SK-N-SH (cell line): ENCODE measurements at regions not wholly inside any gene's neighbourhood (a gene's known extent, or its start where the extent isn't known, plus 50 kb on each side); places are given as distances from the start of the nearest gene placed in this dataset.
A peak's percentile ranks its signal among the peaks of the same experiment; 100 is the strongest.

Experiments
- CTCF ChIA-PET: fragments of 300-600, 350-600 bp; formaldehyde crosslinking; extraction: SDS; loops from one replicate; lab custom pipeline; 2021; lab: Yijun Ruan, JAX
- POLR2A ChIA-PET: fragments of 350-600 bp; sonication (Branson Sonifier 250); formaldehyde crosslinking; extraction: SDS; loops from one replicate; lab custom pipeline; 2020; ENCODE audit warnings: antibody characterized with exemption, inconsistent platforms; lab: Yijun Ruan, JAX
- DNase-seq: peaks from one replicate; pipeline ENCODE4 v3.0.0; 2012
- H2AFZ ChIP-seq: fragments of 200-600 bp; sonication (generic); 2 replicates; pipeline ENCODE4 v1.8.1; 2016; ENCODE audit warnings: antibody characterized with exemption, mild to moderate bottlenecking, low read depth
- H3F3A ChIP-seq: fragments of 200-600 bp; sonication (generic); replicated peaks from 2 replicates; pipeline ENCODE3; 2016; ENCODE audit warnings: antibody characterized with exemption, mild to moderate bottlenecking; ENCODE audit not compliant: insufficient read depth
- H3K27ac ChIP-seq, 2 experiments: fragments of 200-500 bp in 1 of 2; fragments of 200-600 bp in 1 of 2; sonication (Bioruptor generic) in 1 of 2; sonication (generic), shearing (Covaris generic) in 1 of 2; 2 replicates each; pipeline versions ENCODE4 v1.5.1 to v1.6.1; 2014 to 2016; ENCODE audit warnings: low read depth in 2 of 2, inconsistent platforms in 1 of 2, low read length in 1 of 2, mild to moderate bottlenecking in 1 of 2, mixed read lengths in 1 of 2
- H3K27me3 ChIP-seq: fragments of 200-600 bp; sonication (generic), shearing (Covaris generic); 2 replicates; pipeline ENCODE4 v1.6.1; 2016; ENCODE audit warnings: mixed run types; ENCODE audit not compliant: insufficient read depth
- H3K36me3 ChIP-seq, 2 experiments: fragments of 200-500 bp in 1 of 2; fragments of 200-600 bp in 1 of 2; sonication (Bioruptor generic) in 1 of 2; sonication (generic) in 1 of 2; replicated peaks in 1 of 2; 2 replicates each; pipeline versions ENCODE3 to v1.5.1; 2014 to 2016; ENCODE audit warnings: low read length in 1 of 2, mild to moderate bottlenecking in 1 of 2; ENCODE audit not compliant: insufficient read depth in 2 of 2, control insufficient read depth in 1 of 2
- H3K4me1 ChIP-seq, 2 experiments: fragments of 200-500 bp in 1 of 2; fragments of 200-600 bp in 1 of 2; sonication (Bioruptor generic) in 1 of 2; sonication (generic), shearing (Covaris generic) in 1 of 2; 2 replicates each; pipeline versions ENCODE4 v1.5.1 to v1.6.1; 2014 to 2016; ENCODE audit warnings: low read depth in 1 of 2, low read length in 1 of 2, mixed run types in 1 of 2; ENCODE audit not compliant: insufficient read depth in 2 of 2, control insufficient read depth in 1 of 2
- H3K4me2 ChIP-seq: fragments of 200-600 bp; sonication (generic), shearing (Covaris generic); 2 replicates; pipeline ENCODE4 v1.6.1; 2017; ENCODE audit warnings: mixed run types
- H3K4me3 ChIP-seq, 2 experiments: fragments of 200-500 bp in 1 of 2; fragments of 200-600 bp in 1 of 2; sonication (Bioruptor generic) in 1 of 2; sonication (generic), shearing (Covaris generic) in 1 of 2; 2 replicates each; pipeline versions ENCODE4 v1.5.1 to v1.8.1; 2014 to 2016; ENCODE audit warnings: low read depth in 2 of 2, inconsistent platforms in 1 of 2, low read length in 1 of 2, mild to moderate bottlenecking in 1 of 2, mixed read lengths in 1 of 2, moderate library complexity in 1 of 2
- H3K79me2 ChIP-seq: fragments of 200-600 bp; sonication (generic); 2 replicates; pipeline ENCODE4 v1.8.1; 2017; ENCODE audit warnings: mild to moderate bottlenecking; ENCODE audit not compliant: insufficient read depth
- H3K9ac ChIP-seq: fragments of 200-600 bp; sonication (generic); 2 replicates; pipeline ENCODE4 v1.6.1; 2017; ENCODE audit warnings: mixed run types
- H3K9me2 ChIP-seq: fragments of 200-600 bp; sonication (generic); 2 replicates; pipeline ENCODE4 v1.6.1; 2017; ENCODE audit warnings: mixed run types
- H3K9me3 ChIP-seq: fragments of 200-600 bp; sonication (generic); 2 replicates; pipeline ENCODE4 v1.6.1; 2017; ENCODE audit warnings: mixed run types, mild to moderate bottlenecking, moderate library complexity
- H4K20me1 ChIP-seq: fragments of 200-600 bp; sonication (generic); 2 replicates; pipeline ENCODE4 v1.6.1; 2017; ENCODE audit warnings: mild to moderate bottlenecking, mixed run types; ENCODE audit not compliant: insufficient read depth
- CHD2 ChIP-seq: fragments of 150-350 bp; IDR thresholded peaks from 2 replicates; pipeline ENCODE4 v1.6.1; 2018; ENCODE audit warnings: low read length; ENCODE audit not compliant: partially characterized antibody
- ELF1 ChIP-seq: IDR thresholded peaks from 2 replicates; pipeline ENCODE4 v1.4.0; 2012
- EZH2phosphoT487 ChIP-seq: fragments of 200-600 bp; sonication (generic); IDR thresholded peaks from 2 replicates; pipeline ENCODE4 v1.6.1; 2017; ENCODE audit warnings: low read depth, mixed run types, mild to moderate bottlenecking, antibody characterized with exemption, moderate library complexity, borderline replicate concordance
- FOXM1 ChIP-seq: IDR thresholded peaks from 2 replicates; pipeline ENCODE4 v1.4.0; 2012; ENCODE audit warnings: low read depth, mild to moderate bottlenecking
- GABPA ChIP-seq: IDR thresholded peaks from 2 replicates; pipeline ENCODE4 v1.4.0; 2012; ENCODE audit warnings: low read depth, mild to moderate bottlenecking
- GATA2 ChIP-seq: sonication (generic); formaldehyde crosslinking; IDR thresholded peaks from 2 replicates; pipeline ENCODE4 v1.5.0; 2020; ENCODE audit warnings: mild to moderate bottlenecking, missing genetic modification reagents
- NFIC ChIP-seq: IDR thresholded peaks from 2 replicates; pipeline ENCODE4 v1.4.0; 2012; ENCODE audit warnings: borderline replicate concordance
- NRF1 ChIP-seq: IDR thresholded peaks from 2 replicates; pipeline ENCODE4 v1.6.1; 2012; ENCODE audit warnings: low read depth, mild to moderate bottlenecking, low read length
- POLR2AphosphoS5 ChIP-seq: IDR thresholded peaks from 2 replicates; pipeline ENCODE4 v1.6.1; 2012; ENCODE audit warnings: low read depth, low read length
- RCOR1 ChIP-seq: fragments of 150-350 bp; IDR thresholded peaks from 2 replicates; pipeline ENCODE4 v1.6.1; 2017; ENCODE audit warnings: antibody characterized with exemption, low read length
- RFX5 ChIP-seq: IDR thresholded peaks from 2 replicates; pipeline ENCODE4 v1.6.1; 2012; ENCODE audit warnings: mild to moderate bottlenecking, improper control_type of control experiment, low read length
- SIN3A ChIP-seq: IDR thresholded peaks from 2 replicates; pipeline ENCODE4 v1.6.1; 2012; ENCODE audit warnings: low read depth, mild to moderate bottlenecking, low read length, moderate library complexity, borderline replicate concordance
- SMC3 ChIP-seq: IDR thresholded peaks from 2 replicates; pipeline ENCODE4 v1.6.1; 2012; ENCODE audit warnings: low read depth, low read length, improper control_type of control experiment
- TAF1 ChIP-seq: IDR thresholded peaks from 2 replicates; pipeline ENCODE4 v1.6.1; 2012; ENCODE audit warnings: low read depth, mild to moderate bottlenecking, low read length, moderate library complexity, borderline replicate concordance
- TCF12 ChIP-seq: IDR thresholded peaks from 2 replicates; pipeline ENCODE4 v1.4.0; 2012
- WGBS: methylation state at CpG from one replicate; pipeline ENCODE4 v1.1.6; 2017; ENCODE audit warnings: low lambda C conversion rate; 5-methylcytosine and 5-hydroxymethylcytosine counted together
- TF ChIP-seq, protein P1 (sequence below): fragments of 150-350 bp; IDR thresholded peaks from 2 replicates; pipeline ENCODE4 v1.6.1; 2016; ENCODE audit warnings: mild to moderate bottlenecking, low read depth, low read length
- TF ChIP-seq, protein P2 (sequence below): fragments of 200-600 bp; sonication (generic); IDR thresholded peaks from 2 replicates; pipeline ENCODE4 v1.6.1; 2017; ENCODE audit warnings: antibody characterized with exemption, mild to moderate bottlenecking, moderate library complexity
- TF ChIP-seq, protein P3 (sequence below): fragments of 150-350 bp; IDR thresholded peaks from 2 replicates; pipeline ENCODE4 v1.6.1; 2017; ENCODE audit warnings: antibody characterized with exemption, low read length, low read depth, borderline replicate concordance
- TF ChIP-seq, protein P4 (sequence below): IDR thresholded peaks from 2 replicates; pipeline ENCODE4 v1.4.0; 2012; ENCODE audit warnings: low read depth
- TF ChIP-seq, protein P5 (sequence below): IDR thresholded peaks from 2 replicates; pipeline ENCODE4 v1.4.0; 2012; ENCODE audit warnings: low read depth, borderline replicate concordance
- TF ChIP-seq, protein P6 (sequence below): IDR thresholded peaks from 2 replicates; pipeline ENCODE4 v1.6.1; 2012; ENCODE audit warnings: mild to moderate bottlenecking, low read depth, low read length, moderate library complexity

DNA sequence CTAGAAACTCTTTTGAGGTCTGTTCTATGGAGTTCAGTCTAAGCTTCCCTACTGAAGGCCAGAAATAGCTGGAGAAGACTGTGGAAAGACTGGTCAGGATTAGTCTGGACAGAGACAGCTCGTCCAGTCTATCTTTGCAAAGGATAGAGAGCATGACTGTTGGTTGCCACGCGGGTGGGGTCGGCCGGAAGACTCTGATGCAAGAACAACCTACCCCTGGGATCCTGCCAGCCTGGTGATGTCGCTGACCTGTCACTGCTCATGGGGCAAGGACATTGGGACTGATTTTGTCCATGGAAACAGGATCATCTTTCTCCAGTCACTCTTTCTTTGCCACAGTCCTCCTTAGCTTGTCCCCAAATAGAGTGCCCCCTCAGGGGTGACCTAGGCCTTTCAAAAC, 337.6 kb upstream of the NPSR1 start (continued):
- TF ChIP-seq SMC3 (no peak), GATA2 (no peak)

DNA sequence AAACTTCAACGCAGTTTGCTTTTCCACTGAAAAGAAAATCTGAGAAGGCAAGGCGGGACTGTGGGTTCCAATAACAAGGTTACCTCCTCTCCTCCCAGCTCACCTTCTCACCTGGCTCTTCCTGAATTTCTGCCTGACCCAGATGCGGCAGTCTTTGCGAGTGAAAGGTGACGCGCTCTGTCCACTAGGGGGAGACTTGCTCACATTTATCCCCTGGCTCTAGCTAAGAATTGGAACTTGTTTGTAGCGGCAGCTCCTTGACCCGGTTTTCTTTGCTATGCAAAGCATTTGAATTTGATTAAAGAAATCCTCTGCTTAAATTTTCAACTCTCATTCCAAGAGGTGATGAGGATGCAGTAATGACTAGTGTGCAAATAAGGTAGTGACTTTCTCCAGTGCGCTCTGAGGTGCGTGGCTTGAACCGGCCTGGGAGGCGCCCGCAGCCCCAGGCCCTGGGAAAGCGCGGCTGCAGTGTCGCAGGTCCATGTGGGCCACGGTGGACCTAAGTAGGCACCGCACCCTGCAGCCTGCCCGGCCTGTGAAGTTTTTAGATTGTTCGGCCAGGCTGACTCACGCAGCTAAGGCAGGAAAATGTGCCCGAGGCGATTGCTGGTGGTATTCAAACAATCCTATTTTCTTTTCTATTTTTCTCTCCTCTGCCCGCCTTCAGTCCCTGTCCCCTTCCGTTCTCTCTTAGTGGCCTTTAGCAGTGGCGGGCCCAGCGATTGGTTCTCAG, 336.9 kb upstream of the NPSR1 start:
- H3K4me1 ChIP-seq: peaks cover 4 to 11% of the 10 kb centered on the region in 2 experiments; a peak in 3 of 4 replicates
- peaks cover 7% of the 10 kb centered on the region for H3F3A ChIP-seq
- 14% methylated on average over 27 of the region's 27 CpGs for WGBS
- peak overlapping the region in 1 of 2 experiments; percentile 32; a peak in 1 of 4 replicates for H3K27ac ChIP-seq
- H4K20me1 ChIP-seq: no peaks in the 10 kb centered on the region
- POLR2A ChIA-PET: no interaction called here
- peak overlapping the region; percentile 82 for H3K4me2 ChIP-seq
- no peaks in the 10 kb centered on the region for H3K36me3 ChIP-seq
- peak overlapping the region; percentile 91 for H2AFZ ChIP-seq
- no peaks in the 10 kb centered on the region for H3K9me2 ChIP-seq
- DNase-seq: peak; percentile 78
- peak overlapping the region; percentile 32 to 42 for H3K4me3 ChIP-seq
- no peaks in the 10 kb centered on the region for H3K9me3 ChIP-seq
- H3K27me3 ChIP-seq: no peaks in the 10 kb centered on the region
- CTCF ChIA-PET: interaction anchor here (0.6 to 3.4 kb wide), 51 partner anchors 9 to 1078 kb away, joined by 3 to 33 read pairs (median 4); no protein-coding TSS in a partner anchor
- H3K9ac ChIP-seq: peak overlapping the region; percentile 9; the same call in 1 of the 2 replicates
- no peaks in the 10 kb centered on the region for H3K79me2 ChIP-seq
- TF ChIP-seq EZH2phosphoT487 (no peak), RCOR1 (no peak; the same call in 1 of the 2 replicates), TAF1 (no peak), NRF1 (0 out of 2 replicates have a peak, but pooled peaks have one; percentile 17), GABPA (no peak), FOXM1 (no peak), ELF1 (no peak), CHD2 (peak; percentile 36), SIN3A (no peak), TCF12 (0 out of 2 replicates have a peak, but pooled peaks have one; percentile 12), NFIC (no peak), POLR2AphosphoS5 (no peak), RFX5 (no peak), GATA2 (no peak)
- TF ChIP-seq, protein P1, sequence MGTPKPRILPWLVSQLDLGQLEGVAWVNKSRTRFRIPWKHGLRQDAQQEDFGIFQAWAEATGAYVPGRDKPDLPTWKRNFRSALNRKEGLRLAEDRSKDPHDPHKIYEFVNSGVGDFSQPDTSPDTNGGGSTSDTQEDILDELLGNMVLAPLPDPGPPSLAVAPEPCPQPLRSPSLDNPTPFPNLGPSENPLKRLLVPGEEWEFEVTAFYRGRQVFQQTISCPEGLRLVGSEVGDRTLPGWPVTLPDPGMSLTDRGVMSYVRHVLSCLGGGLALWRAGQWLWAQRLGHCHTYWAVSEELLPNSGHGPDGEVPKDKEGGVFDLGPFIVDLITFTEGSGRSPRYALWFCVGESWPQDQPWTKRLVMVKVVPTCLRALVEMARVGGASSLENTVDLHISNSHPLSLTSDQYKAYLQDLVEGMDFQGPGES: no peak
- TF ChIP-seq, protein P2, sequence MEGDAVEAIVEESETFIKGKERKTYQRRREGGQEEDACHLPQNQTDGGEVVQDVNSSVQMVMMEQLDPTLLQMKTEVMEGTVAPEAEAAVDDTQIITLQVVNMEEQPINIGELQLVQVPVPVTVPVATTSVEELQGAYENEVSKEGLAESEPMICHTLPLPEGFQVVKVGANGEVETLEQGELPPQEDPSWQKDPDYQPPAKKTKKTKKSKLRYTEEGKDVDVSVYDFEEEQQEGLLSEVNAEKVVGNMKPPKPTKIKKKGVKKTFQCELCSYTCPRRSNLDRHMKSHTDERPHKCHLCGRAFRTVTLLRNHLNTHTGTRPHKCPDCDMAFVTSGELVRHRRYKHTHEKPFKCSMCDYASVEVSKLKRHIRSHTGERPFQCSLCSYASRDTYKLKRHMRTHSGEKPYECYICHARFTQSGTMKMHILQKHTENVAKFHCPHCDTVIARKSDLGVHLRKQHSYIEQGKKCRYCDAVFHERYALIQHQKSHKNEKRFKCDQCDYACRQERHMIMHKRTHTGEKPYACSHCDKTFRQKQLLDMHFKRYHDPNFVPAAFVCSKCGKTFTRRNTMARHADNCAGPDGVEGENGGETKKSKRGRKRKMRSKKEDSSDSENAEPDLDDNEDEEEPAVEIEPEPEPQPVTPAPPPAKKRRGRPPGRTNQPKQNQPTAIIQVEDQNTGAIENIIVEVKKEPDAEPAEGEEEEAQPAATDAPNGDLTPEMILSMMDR: peak; percentile 100
- TF ChIP-seq, protein P3, sequence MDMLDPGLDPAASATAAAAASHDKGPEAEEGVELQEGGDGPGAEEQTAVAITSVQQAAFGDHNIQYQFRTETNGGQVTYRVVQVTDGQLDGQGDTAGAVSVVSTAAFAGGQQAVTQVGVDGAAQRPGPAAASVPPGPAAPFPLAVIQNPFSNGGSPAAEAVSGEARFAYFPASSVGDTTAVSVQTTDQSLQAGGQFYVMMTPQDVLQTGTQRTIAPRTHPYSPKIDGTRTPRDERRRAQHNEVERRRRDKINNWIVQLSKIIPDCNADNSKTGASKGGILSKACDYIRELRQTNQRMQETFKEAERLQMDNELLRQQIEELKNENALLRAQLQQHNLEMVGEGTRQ: no peak
- TF ChIP-seq, protein P4, sequence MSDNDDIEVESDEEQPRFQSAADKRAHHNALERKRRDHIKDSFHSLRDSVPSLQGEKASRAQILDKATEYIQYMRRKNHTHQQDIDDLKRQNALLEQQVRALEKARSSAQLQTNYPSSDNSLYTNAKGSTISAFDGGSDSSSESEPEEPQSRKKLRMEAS: peak; percentile 34
- TF ChIP-seq, protein P5, sequence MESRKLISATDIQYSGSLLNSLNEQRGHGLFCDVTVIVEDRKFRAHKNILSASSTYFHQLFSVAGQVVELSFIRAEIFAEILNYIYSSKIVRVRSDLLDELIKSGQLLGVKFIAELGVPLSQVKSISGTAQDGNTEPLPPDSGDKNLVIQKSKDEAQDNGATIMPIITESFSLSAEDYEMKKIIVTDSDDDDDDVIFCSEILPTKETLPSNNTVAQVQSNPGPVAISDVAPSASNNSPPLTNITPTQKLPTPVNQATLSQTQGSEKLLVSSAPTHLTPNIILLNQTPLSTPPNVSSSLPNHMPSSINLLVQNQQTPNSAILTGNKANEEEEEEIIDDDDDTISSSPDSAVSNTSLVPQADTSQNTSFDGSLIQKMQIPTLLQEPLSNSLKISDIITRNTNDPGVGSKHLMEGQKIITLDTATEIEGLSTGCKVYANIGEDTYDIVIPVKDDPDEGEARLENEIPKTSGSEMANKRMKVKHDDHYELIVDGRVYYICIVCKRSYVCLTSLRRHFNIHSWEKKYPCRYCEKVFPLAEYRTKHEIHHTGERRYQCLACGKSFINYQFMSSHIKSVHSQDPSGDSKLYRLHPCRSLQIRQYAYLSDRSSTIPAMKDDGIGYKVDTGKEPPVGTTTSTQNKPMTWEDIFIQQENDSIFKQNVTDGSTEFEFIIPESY: no peak
- TF ChIP-seq, protein P6, sequence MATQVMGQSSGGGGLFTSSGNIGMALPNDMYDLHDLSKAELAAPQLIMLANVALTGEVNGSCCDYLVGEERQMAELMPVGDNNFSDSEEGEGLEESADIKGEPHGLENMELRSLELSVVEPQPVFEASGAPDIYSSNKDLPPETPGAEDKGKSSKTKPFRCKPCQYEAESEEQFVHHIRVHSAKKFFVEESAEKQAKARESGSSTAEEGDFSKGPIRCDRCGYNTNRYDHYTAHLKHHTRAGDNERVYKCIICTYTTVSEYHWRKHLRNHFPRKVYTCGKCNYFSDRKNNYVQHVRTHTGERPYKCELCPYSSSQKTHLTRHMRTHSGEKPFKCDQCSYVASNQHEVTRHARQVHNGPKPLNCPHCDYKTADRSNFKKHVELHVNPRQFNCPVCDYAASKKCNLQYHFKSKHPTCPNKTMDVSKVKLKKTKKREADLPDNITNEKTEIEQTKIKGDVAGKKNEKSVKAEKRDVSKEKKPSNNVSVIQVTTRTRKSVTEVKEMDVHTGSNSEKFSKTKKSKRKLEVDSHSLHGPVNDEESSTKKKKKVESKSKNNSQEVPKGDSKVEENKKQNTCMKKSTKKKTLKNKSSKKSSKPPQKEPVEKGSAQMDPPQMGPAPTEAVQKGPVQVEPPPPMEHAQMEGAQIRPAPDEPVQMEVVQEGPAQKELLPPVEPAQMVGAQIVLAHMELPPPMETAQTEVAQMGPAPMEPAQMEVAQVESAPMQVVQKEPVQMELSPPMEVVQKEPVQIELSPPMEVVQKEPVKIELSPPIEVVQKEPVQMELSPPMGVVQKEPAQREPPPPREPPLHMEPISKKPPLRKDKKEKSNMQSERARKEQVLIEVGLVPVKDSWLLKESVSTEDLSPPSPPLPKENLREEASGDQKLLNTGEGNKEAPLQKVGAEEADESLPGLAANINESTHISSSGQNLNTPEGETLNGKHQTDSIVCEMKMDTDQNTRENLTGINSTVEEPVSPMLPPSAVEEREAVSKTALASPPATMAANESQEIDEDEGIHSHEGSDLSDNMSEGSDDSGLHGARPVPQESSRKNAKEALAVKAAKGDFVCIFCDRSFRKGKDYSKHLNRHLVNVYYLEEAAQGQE: 0 out of 2 replicates have a peak, but pooled peaks have one; percentile 6
